ENCODE measurements at regions not wholly inside any gene's neighbourhood (a gene's known extent, or its start where the extent isn't known, plus 50 kb on each side); places are given as distances from the start of the nearest gene placed in this dataset.
"Not testable (repeated sequence)": the region's sequence is repeated elsewhere in the genome, so short reads cannot be mapped to it uniquely, and the experiment has no call there.

- no peak for DNase-seq (ENCODE audit: low read depth in 3 of 3, low spot score in 1 of 3)
These were observed 181.4 kb upstream of the UGT8 start for GRCh38 chr4:114417214-114417613.

DNA sequence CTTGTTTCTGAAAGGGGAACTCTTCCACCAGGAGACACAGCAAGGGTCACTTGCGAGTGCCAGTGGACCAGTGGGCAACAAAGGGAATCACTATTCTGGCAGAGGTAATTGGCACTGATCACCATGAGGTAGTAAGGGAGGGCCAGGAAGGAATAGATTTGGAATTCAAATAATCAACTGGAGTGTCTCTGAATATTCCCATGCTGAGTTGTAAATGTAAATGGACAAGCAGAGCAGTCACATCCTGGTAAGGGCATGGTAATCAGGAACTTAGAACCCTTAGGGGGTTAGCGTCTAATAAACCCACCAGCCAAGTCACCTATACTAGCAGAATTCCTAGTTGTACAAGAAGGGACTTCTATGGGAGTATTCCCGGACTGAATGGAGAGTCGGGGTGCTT is 178.5 kb upstream of the UGT8 start:
- no peak for DNase-seq (ENCODE audit: low read depth in 3 of 3, low spot score in 1 of 3)

- DNase-seq (ENCODE audit: low read depth in 3 of 3, low spot score in 1 of 3), result no peak
These were observed 175.0 kb upstream of the UGT8 start for GRCh38 chr4:114423582-114423981.

- DNase-seq (ENCODE audit: low read depth in 3 of 3, low spot score in 1 of 3), result no peak
These were observed 163.5 kb upstream of the UGT8 start for GRCh38 chr4:114435116-114435515.

DNA sequence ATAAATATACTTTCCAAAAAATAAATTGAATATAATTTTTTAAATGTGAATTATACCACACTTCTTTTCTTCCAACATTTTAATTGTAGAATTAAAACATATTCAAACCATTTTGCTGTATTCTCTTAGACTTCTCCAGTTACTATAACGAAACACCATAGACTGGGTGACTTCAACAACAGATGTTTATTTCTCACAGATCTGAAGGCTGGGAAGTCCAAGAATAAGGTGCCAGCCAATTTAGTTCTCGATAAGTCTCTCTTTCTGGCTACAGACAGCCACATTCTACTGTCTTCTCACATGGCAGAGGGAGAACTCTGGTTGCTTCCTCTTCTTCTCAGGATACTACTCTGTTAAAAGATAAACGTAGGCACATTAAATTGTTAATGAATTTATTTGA is 155.8 kb upstream of the UGT8 start:
- DNase-seq (ENCODE audit: low read depth in 3 of 3, low spot score in 1 of 3), result no peak

DNA sequence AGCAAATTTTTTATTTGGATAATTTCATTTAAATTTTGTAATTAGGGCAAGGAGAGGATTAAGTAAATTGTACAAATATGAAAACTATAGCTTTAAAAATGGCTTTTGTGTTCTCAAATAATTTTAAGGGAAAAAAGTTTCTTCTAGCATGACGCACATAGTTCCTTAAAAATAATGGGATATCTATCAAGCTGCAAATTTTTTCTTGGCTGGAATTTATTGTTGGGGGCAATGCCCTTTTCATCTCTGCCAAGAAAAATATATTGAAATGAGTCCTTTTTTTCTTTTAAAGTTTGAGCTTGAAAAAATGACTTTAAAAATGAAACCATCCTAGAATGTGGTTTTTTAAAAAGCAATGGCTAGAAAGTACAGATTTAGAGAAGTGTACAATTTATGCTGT is 154.4 kb upstream of the UGT8 start:
- DNase-seq (ENCODE audit: low read depth in 3 of 3, low spot score in 1 of 3), result no peak

DNA sequence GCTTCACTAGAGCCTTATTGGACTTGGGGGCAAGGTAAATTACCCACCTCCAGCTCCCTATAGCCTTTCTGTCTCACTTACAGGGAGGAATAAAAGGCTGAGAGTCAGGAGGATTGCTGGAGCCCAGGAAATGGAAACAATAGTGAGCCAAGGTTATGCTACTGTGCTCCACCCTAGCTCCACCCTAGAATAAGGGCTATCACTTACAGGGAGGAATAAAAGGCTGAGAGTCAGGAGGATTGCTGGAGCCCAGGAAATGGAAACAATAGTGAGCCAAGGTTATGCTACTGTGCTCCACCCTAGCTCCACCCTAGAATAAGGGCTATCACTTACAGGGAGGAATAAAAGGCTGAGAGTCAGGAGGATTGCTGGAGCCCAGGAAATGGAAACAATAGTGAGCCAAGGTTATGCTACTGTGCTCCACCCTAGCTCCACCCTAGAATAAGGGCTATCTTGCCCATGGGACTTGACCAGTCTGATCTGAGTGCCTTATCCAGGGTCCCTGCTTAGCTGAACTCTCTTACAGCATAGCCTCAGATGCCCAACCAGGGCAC is 150.6 kb upstream of the UGT8 start:
- not testable (repeated sequence) for DNase-seq (ENCODE audit: low read depth in 3 of 3, low spot score in 1 of 3)

- no peak for DNase-seq (ENCODE audit: low read depth in 3 of 3, low spot score in 1 of 3)
These were observed 139.9 kb upstream of the UGT8 start for GRCh38 chr4:114458728-114459127.

- DNase-seq (ENCODE audit: low read depth in 3 of 3, low spot score in 1 of 3), result no peak
These were observed 133.8 kb upstream of the UGT8 start for GRCh38 chr4:114464726-114465272.

- DNase-seq (ENCODE audit: low read depth in 3 of 3, low spot score in 1 of 3), result no peak
These were observed 132.8 kb upstream of the UGT8 start for GRCh38 chr4:114465766-114466165.

DNA sequence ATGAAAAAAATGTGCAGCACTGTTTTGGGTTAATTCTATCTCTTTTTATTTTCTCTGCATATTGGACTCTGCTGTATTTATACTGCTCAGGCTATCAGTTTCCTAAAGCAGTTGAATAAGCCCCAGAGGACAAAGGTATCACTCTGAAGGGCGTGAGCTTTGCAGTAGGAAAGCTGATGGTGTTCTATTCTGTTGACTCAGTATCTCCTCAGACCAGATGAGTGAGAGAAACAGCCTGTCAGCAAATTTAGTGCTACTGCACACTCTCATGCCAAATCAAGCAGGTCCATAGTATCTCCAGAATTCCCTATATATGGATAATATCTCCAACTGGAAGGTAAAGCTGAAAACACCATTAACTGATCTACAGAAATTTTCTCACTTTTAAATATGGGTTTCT is 132.3 kb upstream of the UGT8 start:
- no peak for DNase-seq (ENCODE audit: low read depth in 3 of 3, low spot score in 1 of 3)

DNA sequence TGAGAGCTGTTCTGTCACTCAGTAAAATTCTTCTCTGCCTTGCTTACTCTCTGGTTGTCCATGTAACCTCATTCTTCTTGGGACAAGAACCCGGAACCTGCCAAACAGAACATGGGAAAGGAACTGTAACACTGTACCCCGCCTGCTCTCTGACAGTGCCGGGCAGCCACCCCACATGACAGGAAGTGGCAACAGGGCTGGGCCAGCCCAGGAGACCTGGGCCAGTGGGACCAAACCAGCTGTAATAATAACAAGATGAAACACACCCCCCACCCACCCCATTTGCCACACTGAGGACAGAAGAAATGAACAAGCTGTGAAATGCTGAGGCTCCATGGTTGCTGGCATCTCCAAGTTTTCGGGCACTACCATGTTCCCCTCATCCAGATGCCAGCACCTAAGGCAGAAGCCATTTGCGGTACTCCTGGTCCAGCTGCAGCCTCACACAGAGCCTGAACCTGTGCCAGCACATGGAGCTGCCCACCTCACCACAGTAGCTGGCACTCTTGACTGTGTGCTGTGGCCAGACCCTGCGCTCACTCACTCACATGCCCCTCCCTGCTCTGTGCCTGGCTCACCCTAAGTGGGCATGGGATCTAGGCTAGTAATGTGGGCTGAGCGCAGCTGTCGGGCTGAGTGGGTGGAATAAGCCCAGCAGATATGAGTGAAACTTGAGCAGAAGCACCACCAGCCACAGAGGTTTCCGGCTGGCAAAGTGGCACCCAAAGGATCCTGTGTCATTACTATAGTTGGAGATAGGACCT is 126.2 kb upstream of the UGT8 start:
- no peak for DNase-seq (ENCODE audit: low read depth in 3 of 3, low spot score in 1 of 3)

GRCh38 chr4:114474188-114474800 is 124.3 kb upstream of the UGT8 start:
- DNase-seq (ENCODE audit: low read depth in 3 of 3, low spot score in 1 of 3), result no peak

DNA sequence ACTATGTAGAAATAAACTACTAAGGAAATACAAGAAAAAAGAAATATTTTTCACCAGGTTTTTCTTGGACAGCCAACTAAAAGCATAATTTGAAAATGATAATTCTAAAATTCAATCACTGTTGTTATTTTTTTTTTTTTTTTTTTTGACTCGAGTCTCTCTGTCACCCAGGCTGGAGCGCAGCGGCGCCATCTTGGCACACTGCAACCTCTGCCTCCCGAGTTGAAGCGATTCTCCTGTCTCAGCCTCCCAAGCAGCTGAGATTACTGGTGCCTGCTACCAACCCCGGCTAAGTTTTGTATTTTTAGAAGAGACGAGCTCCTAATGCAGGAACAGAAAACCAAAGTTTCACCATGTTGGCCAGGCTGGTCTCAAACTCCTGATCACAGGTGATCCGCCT is 122.3 kb upstream of the UGT8 start:
- no peak for DNase-seq (ENCODE audit: low read depth in 3 of 3, low spot score in 1 of 3)

- DNase-seq (ENCODE audit: low read depth in 3 of 3, low spot score in 1 of 3), result no peak
These were observed 119.0 kb upstream of the UGT8 start for GRCh38 chr4:114479595-114479994.

DNA sequence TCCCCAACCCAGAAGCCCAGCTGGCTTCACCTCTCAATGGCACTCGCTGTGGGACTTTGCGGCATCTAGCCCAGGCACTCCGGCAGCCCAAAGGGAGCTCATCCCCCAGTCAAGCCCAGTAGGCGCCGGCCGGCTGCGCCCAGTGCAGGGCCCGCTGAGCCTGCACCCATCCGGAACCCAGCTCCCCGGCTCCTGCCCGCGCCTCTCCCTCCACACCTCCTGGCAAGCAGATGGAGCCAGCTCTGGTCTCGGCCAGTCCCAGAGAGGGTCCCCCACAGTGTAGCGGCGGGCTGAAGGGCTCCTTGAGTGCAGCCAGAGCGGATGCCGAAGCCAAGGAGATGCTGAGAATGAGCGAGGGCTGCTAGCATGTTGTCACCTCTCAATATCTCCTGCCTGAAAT is 116.8 kb upstream of the UGT8 start:
- DNase-seq (ENCODE audit: low read depth in 3 of 3, low spot score in 1 of 3), result no peak

DNA sequence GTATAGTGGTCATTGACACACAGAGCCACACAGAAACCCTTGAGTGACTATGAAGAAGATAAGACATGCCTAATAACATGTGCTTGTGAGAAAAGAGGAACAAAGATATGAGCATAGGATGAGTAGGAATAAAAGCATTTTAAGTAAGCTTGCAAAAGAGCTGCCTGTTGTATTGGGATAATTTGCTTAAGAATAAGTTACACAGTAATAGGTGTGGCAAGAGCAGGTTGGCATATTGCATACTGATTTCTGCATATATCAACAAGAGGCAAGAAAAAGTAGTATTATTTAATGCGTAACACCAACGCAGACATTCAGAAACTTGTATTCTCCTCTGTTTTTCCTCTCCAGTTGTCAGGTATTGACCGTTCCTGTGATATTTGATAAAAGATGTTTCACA is 111.5 kb upstream of the UGT8 start:
- DNase-seq (ENCODE audit: low read depth in 3 of 3, low spot score in 1 of 3), result no peak

GRCh38 chr4:114488301-114488982 is 110.2 kb upstream of the UGT8 start:
- DNase-seq (ENCODE audit: low read depth in 3 of 3, low spot score in 1 of 3), result no peak

GRCh38 chr4:114494246-114494803 is 104.3 kb upstream of the UGT8 start:
- DNase-seq (ENCODE audit: low read depth in 3 of 3, low spot score in 1 of 3), result no peak

GRCh38 chr4:114495471-114495928 is 103.1 kb upstream of the UGT8 start:
- DNase-seq (ENCODE audit: low read depth in 3 of 3, low spot score in 1 of 3), result no peak

DNA sequence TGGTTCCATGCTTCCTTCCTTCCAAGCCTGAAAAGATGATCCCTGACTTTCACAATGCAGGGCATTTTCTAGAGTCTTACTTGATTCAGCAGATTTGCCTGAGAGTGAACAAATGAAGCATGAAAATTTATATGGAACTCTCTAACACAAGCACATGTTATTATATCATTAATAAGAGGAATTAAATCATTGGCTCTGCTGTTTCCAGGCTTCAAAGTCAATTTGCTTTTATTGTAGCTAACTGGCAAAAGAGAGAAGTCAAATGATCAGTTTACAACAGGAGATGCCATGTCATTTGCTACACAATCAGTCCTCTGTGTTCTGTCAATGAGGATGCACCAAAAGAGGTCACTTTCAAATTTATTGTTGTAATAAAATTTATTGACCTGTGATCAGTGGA is 101.5 kb upstream of the UGT8 start:
- no peak for DNase-seq (ENCODE audit: low read depth in 3 of 3, low spot score in 1 of 3)

Measured in stimulated activated CD4-positive, alpha-beta T cell treated with anti-CD3 and anti-CD28 coated beads, TNF-alpha, amount 100 ng/mL, for 1 hour (primary cell).